HG03097 (cell line): ENCODE measurements at regions not wholly inside any gene's neighbourhood (a gene's known extent, or its start where the extent isn't known, plus 50 kb on each side); places are given as distances from the start of the nearest gene placed in this dataset.
"Not testable (repeated sequence)": the region's sequence is repeated elsewhere in the genome, so short reads cannot be mapped to it uniquely, and the experiment has no call there.

ENCODE experiments used
- ATAC-seq: cut with Tn5 transposase; IDR thresholded peaks from one replicate; pipeline ENCODE4 v1.9.1; 2021; ENCODE audit not compliant: unreplicated experiment, low FRiP score

- ATAC-seq = no peak
These were observed 547.1 kb upstream of the ANKRD30A start for GRCh38 chr10:36578306-36578705.

GRCh38 chr10:36577126-36577525 is 548.3 kb upstream of the ANKRD30A start:
- ATAC-seq = no peak

GRCh38 chr10:36574207-36574606 is 551.2 kb upstream of the ANKRD30A start:
- ATAC-seq = no peak

- no peak for ATAC-seq
These were observed 552.2 kb upstream of the ANKRD30A start for GRCh38 chr10:36573246-36573645.

GRCh38 chr10:36564433-36564832 is 561.0 kb upstream of the ANKRD30A start:
- ATAC-seq = no peak

- ATAC-seq = no peak
These were observed 565.7 kb upstream of the ANKRD30A start for GRCh38 chr10:36559412-36560400.

- no peak for ATAC-seq
These were observed 568.9 kb upstream of the ANKRD30A start for GRCh38 chr10:36556468-36556867.

- no peak for ATAC-seq
These were observed 570.4 kb upstream of the ANKRD30A start for GRCh38 chr10:36555036-36555435.

GRCh38 chr10:36547965-36548364 is 577.4 kb upstream of the ANKRD30A start:
- no peak for ATAC-seq

GRCh38 chr10:36542493-36542892 is 582.9 kb upstream of the ANKRD30A start:
- ATAC-seq = no peak

GRCh38 chr10:36540611-36541010 is 584.8 kb upstream of the ANKRD30A start:
- ATAC-seq = no peak

- no peak for ATAC-seq
These were observed 586.3 kb upstream of the ANKRD30A start for GRCh38 chr10:36538953-36539586.

- ATAC-seq = peak; percentile 100
These were observed 590.9 kb upstream of the ANKRD30A start for GRCh38 chr10:36534471-36535002.

- no peak for ATAC-seq
These were observed 591.5 kb upstream of the ANKRD30A start for GRCh38 chr10:36533861-36534260.

GRCh38 chr10:36533316-36533715 is 592.1 kb upstream of the ANKRD30A start:
- ATAC-seq = no peak

GRCh38 chr10:36531621-36532020 is 593.8 kb upstream of the ANKRD30A start:
- no peak for ATAC-seq

- ATAC-seq = no peak
These were observed 599.4 kb upstream of the ANKRD30A start for GRCh38 chr10:36526033-36526432.

GRCh38 chr10:36524126-36524525 is 601.3 kb upstream of the ANKRD30A start:
- not testable (repeated sequence) for ATAC-seq

GRCh38 chr10:36519909-36520308 is 605.5 kb upstream of the ANKRD30A start:
- no peak for ATAC-seq

- no peak for ATAC-seq
These were observed 609.1 kb upstream of the ANKRD30A start for GRCh38 chr10:36516281-36516680.

- no peak for ATAC-seq
These were observed 610.1 kb upstream of the ANKRD30A start for GRCh38 chr10:36515319-36515718.
